GM21619 (cell line): ENCODE measurements at regions not wholly inside any gene's neighbourhood (a gene's known extent, or its start where the extent isn't known, plus 50 kb on each side); places are given as distances from the start of the nearest gene placed in this dataset.

Experiments
- ATAC-seq: cut with Tn5 transposase; IDR thresholded peaks from one replicate; pipeline ENCODE4 v1.9.1; 2021; ENCODE audit not compliant: unreplicated experiment

DNA sequence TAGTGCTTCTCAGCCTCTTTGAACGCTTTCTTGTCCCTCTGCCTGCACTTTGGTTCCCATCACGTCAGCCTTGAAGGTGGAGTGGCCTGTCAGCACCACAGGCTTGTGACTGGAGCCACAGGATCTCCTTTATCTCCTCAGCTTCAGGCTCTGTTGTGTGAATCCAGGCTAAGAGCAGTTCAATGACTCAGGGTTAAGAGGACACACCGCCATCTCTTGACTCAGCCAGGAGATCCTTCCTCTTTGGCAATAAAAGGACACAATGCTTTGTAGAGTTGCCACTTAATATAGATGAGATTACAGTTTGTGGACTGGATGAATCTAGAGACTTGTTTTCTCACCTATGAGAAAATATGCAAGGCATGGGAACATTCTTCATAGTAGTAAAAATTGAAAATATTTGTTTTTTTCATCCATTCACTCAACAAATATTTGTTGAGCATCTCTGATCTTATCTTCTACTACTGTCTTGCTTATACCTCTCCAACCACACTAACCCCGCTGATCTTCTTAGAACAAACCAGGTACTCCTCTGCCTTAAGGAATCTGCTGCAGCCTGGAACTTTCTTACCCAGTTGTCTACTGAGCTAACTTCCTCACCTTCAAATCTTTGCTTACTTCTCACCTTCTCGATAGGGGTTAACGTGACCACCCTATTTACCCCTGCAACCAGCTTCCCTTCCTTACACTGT, 62.3 kb downstream of the UCHL1 start:
- no peak for ATAC-seq

DNA sequence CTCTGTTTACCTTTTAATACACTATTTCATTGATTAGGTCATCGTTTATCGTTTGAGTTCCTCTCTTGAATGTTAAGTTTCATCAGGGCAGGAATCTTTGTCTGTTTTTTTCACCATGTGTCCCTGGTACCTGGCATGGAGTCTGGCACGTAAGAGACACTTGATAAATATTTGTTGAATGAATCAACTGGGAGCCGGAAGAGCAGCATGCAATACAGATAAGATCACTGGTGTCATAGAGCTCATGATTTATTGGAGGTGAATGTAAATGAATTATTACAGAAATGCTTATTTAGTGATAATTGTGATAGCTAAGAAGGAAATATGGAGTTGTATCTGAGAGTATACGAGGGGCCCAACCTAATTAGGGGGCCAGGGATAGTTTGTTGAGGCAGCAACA, 62.8 kb downstream of the UCHL1 start:
- ATAC-seq = no peak

DNA sequence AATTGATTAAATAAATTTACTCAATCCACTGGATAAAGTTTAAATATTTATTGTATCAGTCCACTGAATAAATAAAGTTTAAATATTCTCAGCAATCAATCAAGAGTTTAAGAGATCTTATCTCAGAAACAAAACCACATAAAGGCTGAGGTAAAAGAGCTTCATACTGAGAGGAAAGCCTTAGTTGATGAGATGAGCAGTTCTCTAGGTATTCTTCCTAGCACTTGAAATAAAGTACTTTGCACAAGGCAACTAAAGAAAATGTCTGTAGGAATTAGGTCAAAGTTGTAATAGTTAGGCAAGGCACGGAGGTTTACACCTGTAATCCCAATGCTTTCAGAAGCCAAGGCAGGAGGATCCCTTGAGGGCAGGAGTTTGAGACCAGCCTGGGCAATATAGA, 63.5 kb downstream of the UCHL1 start:
- ATAC-seq = no peak

DNA sequence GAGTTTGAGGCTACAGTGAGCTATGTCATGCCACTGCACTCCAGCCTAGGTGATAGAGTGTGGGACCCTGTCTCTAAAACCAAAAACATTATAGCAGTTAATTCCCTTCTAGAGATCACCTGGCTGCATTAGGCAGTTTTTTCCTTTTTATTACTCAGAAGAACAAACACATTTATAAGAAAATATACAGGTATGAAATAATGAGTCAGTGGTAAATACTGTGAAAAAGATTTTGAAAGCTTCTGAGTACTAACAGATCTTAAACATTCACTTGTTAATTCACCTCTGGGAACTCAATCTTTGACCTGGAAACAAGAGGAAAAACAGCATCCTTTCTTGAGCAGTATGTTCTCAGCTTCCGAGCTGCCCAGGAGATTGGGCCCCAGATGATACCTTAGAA, 64.1 kb downstream of the UCHL1 start:
- no peak for ATAC-seq

DNA sequence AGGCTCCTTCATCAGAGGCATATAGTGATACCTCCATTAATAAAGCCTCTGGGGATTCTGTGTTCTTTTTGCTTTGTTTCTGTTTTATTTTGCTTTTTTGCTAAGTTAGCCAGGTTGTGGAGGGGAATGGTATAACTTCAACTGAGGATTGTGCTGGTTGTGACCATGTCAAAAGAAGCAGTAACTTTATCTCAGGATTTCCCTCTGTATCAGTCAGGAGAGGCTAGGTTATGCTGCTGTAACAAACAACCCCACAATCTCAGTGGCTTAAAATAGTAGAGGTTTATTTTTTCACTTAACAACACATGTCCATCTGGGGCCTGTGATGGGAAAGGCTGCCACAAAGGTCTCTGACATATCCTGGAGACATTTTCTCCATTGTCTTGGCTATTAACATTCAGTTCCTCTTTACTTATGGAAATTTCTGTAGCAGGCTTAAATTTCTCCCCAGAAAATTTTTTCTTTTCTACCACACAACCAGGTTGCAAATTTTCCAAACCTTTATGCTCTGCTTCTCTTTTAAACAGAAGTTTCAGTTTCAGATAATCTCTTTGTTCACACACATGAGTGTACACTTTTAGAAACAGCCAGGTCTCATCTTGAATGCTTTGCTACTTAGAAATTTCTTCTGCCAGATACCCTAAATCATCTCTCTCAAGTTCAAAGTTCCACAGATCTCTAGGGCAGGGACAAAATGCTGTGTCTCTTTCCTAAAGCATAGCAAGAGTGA, 64.7 kb downstream of the UCHL1 start:
- no peak for ATAC-seq

DNA sequence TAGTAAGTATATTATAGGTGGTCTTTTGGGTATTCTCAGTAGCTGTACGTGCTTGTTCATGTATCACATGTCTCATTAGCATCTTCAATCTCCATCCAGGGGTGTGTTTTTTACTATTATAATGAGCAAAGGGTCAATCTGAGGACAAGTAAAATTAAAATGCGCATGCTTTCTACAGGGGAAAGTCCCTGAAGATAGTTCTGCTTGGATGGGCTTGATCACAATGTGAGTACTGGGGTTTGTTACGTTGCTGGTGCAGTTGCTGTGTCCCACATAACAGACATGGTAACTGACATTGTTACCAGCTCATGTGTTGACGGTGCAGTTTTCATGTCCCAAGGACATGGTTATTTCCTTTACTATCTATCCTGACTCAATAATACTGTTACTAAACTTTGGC, 65.9 kb downstream of the UCHL1 start:
- ATAC-seq = no peak

DNA sequence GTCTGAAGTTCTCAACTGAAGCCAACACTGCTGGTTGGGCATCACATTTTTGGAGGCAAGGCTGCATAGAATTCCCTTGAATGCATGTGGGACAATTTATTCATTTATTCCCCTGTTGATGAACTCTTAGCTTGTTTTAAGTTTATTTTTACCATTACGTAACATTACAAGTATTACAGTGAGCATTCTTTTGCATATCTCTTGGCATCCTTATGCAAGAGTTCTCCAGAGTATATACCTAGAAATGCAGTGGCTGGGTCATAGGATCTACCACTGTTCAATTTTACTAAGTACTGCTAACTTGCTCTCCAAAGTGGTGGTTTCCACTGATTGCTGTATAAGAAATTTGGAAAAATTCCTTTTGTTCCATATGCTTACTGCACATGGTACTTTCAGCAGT, 66.5 kb downstream of the UCHL1 start:
- no peak for ATAC-seq

DNA sequence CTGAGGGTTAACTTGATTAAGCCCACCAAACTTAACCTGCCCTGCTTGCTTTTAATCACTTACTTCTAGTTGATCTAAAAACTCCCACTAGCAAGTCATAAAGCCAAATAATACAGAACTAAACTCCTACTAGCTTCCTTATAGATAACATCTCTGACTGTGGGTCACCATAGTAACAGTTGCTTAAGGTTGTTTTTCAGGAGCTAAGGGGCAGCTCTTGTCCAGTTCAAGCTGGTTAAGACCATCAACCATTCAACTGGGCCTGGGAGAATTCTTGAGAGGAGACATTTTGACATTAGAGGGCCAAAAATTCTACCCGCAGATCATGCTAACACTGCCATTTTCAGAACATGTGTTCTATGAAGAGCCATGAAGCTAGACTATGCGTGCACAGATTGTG, 67.0 kb downstream of the UCHL1 start:
- ATAC-seq = no peak

DNA sequence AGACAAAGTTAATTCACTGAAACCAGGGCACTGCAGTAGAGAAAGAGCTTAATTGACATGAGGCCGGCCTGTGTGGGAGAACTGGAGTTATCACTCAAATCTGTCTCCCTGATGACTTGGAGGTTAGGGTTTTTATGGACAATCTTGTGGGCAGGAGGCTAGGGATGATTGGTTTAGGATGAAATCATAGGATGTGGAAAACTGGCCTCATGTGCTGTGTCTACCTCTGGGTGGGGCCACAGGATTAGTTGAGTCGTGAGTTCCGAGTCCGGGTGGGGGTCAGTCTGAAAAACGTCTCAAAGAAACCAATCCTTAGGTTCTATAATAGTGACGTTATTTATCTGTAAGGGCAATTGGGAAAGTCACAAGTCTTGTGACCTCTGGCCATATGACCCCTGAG, 68.1 kb downstream of the UCHL1 start:
- ATAC-seq = no peak

DNA sequence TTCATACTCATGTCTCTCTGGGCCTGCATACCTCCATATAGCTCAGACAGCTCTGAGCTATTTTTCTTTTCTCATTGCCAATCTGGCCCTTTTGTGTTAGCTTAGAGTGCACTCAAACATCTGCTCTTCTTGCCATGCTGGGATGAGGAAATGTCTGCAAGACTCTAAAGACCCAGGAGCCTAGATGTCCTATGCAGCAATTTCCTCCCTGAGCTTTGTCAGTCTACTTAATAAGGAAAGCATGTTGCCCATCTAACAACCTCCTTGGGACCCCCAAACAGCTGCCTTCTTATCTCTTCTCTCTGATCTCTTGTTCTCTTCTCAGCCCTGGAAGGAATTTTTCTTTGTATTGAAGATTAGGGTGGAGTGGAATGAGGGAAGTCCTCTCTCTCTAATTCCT, 69.2 kb downstream of the UCHL1 start:
- ATAC-seq = no peak

DNA sequence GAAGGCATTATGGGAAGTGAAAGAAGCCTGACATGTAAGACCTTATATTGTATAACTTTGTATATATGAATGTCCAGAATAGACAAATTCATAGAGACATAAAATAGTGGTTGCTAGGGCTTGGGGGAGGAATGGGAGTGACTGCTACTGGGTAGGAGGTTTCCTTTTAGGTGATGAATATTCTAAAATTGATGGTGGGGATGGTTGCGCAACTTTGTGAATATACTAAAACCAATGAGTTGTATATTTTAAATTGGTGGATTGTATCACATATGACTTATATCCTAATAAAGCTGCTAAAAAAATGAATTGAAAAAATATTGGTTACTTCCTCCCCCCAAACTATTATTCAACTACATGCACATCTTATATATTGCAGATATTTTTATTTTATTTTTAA, 70.0 kb downstream of the UCHL1 start:
- no peak for ATAC-seq

DNA sequence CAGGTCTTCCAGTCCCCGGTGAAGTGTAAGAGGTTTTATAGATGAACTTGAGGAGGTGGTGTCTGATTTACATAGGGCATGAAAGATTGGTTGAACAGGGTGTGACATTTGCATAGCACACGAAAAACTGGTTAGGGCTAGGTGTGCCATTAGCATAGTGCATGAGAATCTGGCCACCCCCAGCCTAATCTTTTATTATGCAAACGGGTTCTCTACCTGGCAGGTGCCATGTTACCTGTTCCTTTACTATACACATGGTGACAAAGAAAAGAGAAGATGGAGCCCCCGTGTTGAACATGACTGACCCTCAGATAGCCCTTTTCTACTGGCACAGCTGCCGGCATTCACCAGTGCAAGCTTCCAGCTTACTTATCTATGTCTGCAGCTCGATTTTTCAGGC, 71.0 kb downstream of the UCHL1 start:
- ATAC-seq = no peak

DNA sequence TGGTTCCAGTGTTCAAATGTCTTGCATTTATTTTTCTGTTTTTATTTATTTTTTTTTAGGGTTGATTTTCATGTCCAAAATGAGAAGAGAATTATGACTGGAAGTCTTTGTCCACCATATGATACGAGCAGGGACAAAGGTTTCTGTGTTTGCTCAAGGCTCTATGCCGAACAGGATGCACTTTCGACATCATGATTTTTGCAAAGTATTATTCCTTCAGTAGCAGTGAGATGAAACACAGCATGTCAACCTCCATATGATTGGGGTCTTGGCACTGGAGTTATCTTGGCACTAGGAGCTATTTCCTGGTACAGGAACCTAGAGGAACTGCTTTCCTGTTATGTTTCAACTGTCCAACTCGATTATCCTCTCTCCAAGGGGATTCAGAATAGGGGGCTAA, 72.6 kb downstream of the UCHL1 start:
- no peak for ATAC-seq

DNA sequence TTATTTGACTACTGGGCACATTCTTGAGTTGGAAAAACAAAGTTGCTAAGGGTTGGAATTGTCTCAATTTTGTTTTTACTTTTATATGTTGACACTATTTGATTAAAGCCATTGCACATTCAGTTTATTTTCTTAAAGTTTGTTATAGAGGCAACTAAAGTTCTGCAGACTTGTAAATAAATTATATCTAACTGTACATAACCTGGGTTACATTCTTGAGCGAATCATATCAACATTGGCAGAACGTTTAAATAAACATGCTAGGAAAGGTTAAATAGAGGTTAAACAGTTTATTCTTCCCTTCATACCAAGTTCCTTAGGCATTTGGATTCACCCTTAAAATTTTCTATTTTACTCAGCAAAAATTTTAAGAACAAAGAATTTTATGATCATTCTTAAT, 74.5 kb downstream of the UCHL1 start:
- ATAC-seq = no peak

DNA sequence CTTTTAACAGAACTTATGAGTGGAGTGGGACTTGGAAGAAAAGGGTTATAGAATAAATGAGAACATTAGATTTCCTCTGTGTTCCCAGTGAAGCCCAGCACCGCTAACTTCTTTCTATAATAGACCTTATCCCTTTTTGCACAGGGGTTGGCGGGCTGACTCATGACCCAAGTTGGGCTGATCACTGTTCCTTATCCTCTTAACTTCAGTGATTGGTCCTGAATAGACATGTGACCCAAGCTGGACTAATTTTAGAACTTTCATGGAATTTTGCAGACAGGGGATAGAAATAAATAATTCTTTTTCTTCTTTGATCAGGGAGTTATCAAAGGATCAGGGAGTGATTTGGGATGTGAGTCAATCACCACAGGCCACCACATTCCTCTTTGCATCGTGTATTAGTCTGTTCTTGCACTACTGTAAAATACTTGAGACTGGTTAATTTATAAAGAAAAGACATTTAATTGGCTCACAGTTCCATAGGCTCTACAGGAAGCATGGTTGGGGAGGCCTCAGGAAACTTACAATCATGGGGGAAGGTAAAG, 75.9 kb downstream of the UCHL1 start:
- no peak for ATAC-seq

DNA sequence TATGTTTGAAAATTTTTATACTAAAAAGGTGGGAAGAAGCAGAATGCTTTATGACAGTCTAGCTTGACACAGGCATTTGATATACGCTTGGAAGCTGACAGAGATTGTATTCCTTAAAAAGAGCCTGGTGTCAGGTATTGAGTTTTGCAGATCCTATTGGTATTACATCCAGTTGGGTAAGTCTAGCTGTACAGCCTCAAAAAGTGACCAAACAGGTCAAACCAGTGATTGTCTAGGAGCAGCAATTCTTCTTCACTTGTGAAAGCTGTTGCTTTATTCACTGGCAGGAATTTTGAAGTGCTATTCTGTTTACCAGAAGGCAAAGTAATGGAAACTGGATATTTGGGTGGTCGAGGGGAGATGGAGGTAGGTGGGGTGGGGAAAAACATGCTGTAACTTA, 77.5 kb downstream of the UCHL1 start:
- no peak for ATAC-seq

DNA sequence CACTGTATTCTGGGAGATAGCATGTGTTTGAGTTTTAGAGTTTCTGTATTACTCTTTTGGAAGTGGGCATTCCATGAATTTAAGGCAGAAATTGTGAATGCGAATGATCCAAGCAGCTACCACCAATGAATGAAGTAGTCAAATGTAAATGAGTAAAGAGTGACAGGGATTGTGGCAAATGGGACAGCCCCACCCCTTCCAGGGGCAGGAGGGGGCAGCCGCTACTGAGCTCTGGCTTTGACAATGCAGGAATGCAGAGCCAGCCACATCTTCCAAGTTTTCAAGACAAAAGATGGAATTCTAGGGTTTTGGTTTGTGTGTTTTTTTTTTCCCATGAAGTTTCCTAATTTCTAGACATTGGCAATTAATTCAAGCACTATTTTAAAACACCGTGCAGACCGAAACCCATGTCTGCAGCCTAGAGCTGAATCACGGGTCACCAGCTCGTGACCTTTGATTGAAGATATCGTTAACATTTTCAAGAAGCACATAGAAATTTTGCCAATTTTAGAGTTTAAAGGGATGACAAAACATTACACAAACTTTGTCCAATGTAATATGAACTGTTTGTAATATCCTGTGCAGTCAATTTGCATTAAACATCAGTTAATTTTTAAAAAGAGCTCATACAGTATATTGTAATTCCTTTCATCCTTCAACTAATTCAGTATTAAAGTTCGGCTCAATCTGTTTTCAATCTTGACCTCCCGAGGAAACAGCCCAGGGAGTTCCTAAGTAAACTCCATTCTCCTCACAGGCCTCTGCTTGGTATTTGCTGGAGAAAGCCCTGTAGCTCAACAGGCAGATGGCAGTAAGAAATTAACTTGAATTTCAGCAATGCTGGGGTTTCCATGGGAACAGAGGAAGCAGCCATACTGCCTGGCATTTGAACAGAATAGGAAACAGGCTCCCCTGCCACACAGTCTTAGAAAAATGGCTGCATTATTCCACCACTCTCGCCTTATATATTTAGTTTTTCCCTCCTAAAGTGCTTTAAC, 83.4 kb downstream of the UCHL1 start:
- no peak for ATAC-seq

DNA sequence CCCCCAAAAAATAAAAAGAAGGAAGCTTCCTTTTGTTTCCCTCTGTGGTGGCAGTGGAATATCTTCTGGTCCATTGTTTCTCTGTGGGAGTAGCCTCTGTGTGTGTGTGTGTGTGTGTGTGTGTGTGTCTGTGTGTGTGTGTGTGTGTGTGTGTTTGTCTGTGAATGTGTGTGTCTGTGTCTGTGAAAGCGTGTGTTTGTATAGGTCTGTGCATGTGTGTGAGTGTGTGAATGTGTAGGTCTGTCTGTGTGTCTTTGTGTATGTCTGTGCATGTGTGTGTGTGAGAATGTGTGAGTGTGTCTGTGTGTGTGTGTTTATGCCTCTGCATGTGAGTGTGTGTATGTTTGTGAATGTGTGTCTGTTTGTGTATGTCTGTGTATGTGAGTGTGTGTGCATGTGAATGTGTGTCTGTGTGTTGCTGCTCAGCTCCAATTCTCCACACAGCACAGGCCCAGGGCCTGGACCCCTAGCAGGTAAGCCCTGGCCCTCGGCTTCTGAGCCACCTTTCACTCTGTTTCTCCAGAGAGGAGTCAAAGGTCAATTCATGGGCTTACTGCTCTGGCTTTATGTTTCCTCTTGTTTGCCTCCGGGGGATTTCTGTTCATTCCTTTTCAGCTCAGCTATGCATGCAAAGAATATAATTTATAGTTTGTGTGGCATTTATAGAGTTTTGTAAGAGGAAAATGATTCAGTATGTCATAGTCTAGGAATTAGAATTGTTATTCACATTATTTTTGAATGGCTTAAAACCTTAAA, 89.8 kb downstream of the UCHL1 start:
- ATAC-seq = no peak

DNA sequence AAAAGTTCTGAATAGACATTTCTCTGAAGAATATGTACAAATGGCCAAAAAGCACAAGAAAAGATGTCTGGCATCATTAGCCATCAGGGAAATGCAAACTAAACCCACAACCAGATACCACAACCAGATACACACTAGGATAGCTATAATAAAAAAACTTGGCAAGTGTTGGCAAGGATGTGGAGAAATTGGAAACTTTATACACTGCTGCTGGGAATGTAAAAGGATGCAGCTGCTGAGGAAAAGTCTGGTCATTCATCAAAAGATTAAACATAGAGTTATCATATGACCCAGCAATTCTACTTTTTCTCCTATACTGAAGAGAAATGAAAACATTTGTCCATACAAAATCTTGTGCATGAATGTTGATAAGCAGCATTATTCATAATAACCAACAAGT, 92.3 kb downstream of the UCHL1 start:
- ATAC-seq = no peak

DNA sequence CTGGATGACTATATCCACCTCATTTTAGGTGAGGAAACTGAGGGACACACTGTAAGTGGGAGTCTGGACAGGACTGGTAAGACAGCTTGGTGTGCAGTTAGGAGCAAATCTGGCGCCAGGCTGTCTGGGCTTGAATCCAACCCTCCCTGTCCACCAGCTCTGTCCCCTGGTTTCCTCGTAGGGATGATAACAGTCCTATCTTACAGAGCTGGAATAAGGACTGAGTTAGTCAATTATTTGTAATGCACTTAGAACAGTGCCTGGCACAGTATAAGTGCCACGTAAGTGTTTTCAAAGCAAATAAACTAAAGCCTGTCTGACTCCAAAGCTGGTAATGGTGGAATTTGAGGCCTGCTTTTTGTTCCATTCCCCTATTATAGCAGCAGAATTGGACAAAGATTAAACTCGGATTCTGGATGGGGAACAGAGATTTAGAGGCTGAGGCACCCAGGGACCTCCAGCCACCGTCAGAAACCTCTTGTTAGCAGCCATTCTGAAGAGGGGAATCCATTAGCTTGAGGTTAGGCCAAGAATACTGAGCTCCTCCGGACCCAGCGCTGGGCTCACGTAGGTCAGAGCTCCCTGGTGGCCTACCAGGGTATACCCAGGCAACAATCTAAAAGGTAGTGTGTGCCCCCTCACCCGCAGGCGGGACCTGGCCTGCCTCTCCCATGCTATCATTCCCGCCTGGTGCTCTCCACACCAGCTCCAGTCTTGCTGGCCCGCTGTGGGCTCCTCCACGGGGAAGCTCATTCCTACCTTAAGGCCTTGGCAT, 102.1 kb downstream of the UCHL1 start:
- no peak for ATAC-seq
